ENCODE measurements at regions not wholly inside any gene's neighbourhood (a gene's known extent, or its start where the extent isn't known, plus 50 kb on each side); places are given as distances from the start of the nearest gene placed in this dataset.
"Not testable (repeated sequence)": the region's sequence is repeated elsewhere in the genome, so short reads cannot be mapped to it uniquely, and the experiment has no call there.

DNA sequence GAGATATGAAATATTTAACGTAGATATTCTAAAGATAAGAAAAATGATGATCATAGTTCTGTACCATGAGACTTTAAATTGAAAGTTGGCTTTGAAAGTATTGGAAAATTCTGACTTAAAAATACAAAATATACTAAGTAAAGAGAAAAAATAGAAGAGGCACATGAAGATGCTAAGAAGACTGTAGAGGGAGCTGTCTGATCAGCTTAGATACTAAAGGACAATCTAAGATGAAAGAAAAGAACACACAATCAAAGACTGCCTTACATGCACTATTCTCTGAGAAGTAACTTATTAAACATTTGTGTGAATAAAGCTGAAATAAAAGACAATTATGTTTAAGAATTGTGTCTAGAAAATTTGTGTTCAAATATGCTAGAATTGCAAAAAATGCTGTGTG is 55.1 kb downstream of the RBMXL2 start:
- Histone ChIP-seq H3K27me3 (no peaks in the 10 kb centered on the region), H3K4me1 (no peaks in the 10 kb centered on the region), H3K27ac (no peak overlapping the region), H3K9me3 (peaks cover 0 to 11% of the 10 kb centered on the region in 2 donors), H3K4me3 (no peak overlapping the region), H3K36me3 (no peaks in the 10 kb centered on the region)
- DNase-seq (ENCODE audit: low spot score), result no peak
- TF ChIP-seq, protein P1, sequence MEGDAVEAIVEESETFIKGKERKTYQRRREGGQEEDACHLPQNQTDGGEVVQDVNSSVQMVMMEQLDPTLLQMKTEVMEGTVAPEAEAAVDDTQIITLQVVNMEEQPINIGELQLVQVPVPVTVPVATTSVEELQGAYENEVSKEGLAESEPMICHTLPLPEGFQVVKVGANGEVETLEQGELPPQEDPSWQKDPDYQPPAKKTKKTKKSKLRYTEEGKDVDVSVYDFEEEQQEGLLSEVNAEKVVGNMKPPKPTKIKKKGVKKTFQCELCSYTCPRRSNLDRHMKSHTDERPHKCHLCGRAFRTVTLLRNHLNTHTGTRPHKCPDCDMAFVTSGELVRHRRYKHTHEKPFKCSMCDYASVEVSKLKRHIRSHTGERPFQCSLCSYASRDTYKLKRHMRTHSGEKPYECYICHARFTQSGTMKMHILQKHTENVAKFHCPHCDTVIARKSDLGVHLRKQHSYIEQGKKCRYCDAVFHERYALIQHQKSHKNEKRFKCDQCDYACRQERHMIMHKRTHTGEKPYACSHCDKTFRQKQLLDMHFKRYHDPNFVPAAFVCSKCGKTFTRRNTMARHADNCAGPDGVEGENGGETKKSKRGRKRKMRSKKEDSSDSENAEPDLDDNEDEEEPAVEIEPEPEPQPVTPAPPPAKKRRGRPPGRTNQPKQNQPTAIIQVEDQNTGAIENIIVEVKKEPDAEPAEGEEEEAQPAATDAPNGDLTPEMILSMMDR (IDR thresholded peaks at IDR 0.05), result peak in 1 of 2 donors; percentile 54

DNA sequence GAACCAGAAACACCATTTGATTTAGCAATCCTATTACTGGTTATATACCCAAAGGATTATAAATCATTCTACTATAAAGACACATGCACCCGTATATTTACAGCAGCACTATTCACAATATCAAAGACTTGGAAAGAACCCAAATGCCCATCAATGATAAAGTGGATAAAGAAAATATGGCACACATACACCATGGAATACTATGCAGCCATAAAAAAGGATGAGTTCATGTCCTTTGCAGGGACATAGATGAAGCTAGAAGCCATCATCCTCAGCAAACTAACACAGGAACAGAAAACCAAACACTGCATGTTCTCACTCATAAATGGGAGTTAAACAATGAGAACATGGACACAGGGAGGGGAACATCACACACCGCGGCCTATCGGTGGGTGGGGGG is 61.3 kb downstream of the RBMXL2 start:
- not testable (repeated sequence) for H3K27ac ChIP-seq; DNase-seq (ENCODE audit: low spot score); H3K36me3 ChIP-seq; H3K27me3 ChIP-seq; H3K4me3 ChIP-seq; H3K4me1 ChIP-seq
- peaks cover 0 to 15% of the 10 kb centered on the region in 2 donors for H3K9me3 ChIP-seq

DNA sequence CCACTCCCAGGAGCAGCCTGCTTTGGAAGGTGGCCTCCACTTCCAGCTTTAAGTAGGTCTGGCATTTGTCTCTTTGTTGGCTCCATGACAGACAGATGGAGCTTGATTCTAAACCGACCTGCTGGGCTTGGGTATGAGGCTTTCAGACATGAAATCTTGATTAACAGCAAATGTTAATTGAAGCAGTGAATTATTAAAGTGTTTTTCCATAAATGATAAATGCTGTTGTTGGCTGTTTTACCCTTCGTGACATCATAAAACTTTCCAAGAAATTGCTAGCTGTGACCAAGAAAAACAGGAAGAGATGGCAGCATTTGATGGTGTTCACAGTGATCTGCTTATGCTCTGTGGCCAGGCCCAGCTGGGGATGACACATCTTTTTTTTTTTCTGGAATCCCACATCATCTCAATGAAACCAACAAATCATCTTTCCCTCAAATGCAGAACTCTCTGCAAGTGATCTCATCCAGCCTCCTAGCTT is 66.1 kb downstream of the RBMXL2 start:
- Histone ChIP-seq H3K27me3 (no peaks in the 10 kb centered on the region), H3K9me3 (no peaks in the 10 kb centered on the region), H3K27ac (no peak overlapping the region), H3K4me1 (no peaks in the 10 kb centered on the region), H3K36me3 (no peaks in the 10 kb centered on the region), H3K4me3 (no peak overlapping the region)
- no peak for DNase-seq (ENCODE audit: low spot score)
- TF ChIP-seq, protein P1 (IDR thresholded peaks at IDR 0.05), result no peak

DNA sequence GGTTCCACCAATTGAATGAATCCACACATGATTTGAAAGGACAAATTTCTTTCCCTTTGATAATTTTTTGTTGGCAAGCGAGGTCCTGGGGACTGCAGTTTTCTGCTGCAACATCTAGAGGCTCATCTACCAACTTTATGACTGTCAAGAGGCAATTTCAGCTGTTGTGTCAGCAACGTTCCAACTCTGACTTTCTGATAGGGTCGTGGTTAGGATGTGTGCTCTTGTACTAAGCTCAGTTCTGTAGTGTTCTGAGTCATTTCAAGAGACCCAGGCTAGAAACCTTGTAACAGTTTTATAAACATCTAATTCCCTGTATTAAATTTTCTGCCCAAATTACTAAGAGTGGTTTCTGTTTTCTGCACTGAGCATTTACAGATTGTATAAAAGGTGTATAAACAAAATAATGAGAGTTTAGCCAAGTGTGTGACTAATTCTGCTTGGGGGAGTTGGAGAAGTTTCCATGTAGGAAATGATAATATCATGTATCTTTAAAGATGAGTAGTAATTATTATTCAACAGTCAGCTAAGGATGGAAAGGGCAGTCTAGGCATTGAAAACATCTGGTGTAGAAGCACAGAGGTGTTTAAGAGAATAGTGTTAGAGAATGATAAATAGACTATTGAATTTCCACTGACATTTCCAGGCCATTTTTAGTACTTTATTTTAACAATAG is 72.2 kb downstream of the RBMXL2 start:
- no peak for DNase-seq (ENCODE audit: low spot score)
- H3K9me3 ChIP-seq, result no peaks in the 10 kb centered on the region
- no peaks in the 10 kb centered on the region for H3K4me1 ChIP-seq
- H3K27me3 ChIP-seq, result no peaks in the 10 kb centered on the region
- H3K36me3 ChIP-seq, result no peaks in the 10 kb centered on the region
- H3K27ac ChIP-seq, result no peak overlapping the region
- TF ChIP-seq, protein P1 (IDR thresholded peaks at IDR 0.05), result no peak
- H3K4me3 ChIP-seq, result no peak overlapping the region

DNA sequence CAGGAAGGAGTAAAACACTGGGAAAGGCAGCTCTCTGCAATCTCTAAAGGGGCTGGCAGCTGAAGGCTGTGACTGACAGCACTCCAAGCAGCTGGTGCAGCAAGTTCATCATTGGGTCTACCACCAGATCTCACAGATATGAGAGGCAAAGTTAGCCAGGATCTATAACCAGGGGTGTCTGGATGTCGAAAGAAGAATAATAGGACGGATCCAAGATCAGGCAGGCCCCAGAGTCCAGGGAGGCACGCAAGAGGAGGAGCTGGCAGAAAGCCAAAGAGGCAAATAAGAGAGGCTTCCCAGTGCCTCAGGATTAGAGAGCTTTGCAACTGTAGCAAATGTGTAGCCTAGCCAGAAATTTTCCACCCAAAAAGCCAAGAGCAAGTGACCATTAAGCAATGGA is 77.1 kb downstream of the RBMXL2 start:
- no peak for DNase-seq (ENCODE audit: low spot score)
- no peaks in the 10 kb centered on the region for H3K9me3 ChIP-seq
- no peak overlapping the region for H3K27ac ChIP-seq
- H3K4me3 ChIP-seq, result no peak overlapping the region
- no peaks in the 10 kb centered on the region for H3K4me1 ChIP-seq
- TF ChIP-seq, protein P1 (IDR thresholded peaks at IDR 0.05), result no peak
- no peaks in the 10 kb centered on the region for H3K27me3 ChIP-seq
- no peaks in the 10 kb centered on the region for H3K36me3 ChIP-seq

DNA sequence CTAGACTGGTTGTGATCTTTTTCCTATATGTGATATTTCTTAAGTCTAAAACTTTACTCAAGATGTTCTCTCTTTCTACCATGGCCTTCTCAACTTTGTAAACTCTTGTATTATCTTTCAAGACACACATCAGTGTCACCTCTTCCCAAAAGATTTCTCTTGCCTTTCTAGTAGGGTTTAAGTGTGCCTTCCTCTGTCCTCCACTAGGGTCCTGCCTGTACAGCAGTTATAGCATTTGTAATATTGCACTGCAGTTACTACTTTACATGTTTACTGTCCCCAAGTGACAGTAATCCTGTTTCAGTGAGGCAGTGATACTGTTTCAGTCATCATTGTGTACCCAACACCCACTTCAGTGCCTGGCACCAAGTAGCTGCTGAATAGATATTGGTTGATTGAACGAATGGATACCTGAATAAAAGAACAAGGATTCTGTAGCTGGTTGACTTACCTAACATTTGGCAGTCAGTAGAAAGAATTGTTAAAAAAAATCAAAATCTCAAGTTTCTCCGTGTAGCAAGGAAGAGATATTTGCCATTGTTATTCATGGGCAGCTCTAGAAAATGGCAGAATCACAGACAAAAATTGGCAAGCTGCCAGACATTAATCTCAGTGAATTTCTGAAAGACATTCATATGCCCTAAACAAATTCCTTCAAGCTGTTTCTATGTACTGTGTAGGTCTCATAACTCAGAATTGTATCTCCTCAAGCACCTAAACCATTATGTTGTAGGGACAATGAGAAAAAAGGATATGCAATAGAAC is 79.4 kb downstream of the RBMXL2 start:
- Histone ChIP-seq H3K27me3 (no peaks in the 10 kb centered on the region), H3K36me3 (no peaks in the 10 kb centered on the region), H3K27ac (no peak overlapping the region), H3K9me3 (no peaks in the 10 kb centered on the region), H3K4me3 (no peak overlapping the region), H3K4me1 (no peaks in the 10 kb centered on the region)
- DNase-seq (ENCODE audit: low spot score), result no peak
- TF ChIP-seq, protein P1 (IDR thresholded peaks at IDR 0.05), result no peak
